Astrocyte (in vitro differentiated cells and primary cell): ENCODE measurements at regions not wholly inside any gene's neighbourhood (a gene's known extent, or its start where the extent isn't known, plus 50 kb on each side); places are given as distances from the start of the nearest gene placed in this dataset.

Source experiments
- EZH2 ChIP-seq: IDR thresholded peaks from 2 replicates; pipeline ENCODE4 v1.6.1; 2012; ENCODE audit warnings: mild to moderate bottlenecking, low read length, inconsistent platforms; ENCODE audit not compliant: insufficient read depth
- TF ChIP-seq, protein P1 (sequence below): IDR thresholded peaks from 2 replicates; pipeline ENCODE4 v1.5.1; 2011; ENCODE audit warnings: low read depth, mild to moderate bottlenecking, inconsistent platforms, low read length, moderate library complexity; ENCODE audit not compliant: insufficient read depth

- TF ChIP-seq EZH2 = no peak
- TF ChIP-seq, protein P1, sequence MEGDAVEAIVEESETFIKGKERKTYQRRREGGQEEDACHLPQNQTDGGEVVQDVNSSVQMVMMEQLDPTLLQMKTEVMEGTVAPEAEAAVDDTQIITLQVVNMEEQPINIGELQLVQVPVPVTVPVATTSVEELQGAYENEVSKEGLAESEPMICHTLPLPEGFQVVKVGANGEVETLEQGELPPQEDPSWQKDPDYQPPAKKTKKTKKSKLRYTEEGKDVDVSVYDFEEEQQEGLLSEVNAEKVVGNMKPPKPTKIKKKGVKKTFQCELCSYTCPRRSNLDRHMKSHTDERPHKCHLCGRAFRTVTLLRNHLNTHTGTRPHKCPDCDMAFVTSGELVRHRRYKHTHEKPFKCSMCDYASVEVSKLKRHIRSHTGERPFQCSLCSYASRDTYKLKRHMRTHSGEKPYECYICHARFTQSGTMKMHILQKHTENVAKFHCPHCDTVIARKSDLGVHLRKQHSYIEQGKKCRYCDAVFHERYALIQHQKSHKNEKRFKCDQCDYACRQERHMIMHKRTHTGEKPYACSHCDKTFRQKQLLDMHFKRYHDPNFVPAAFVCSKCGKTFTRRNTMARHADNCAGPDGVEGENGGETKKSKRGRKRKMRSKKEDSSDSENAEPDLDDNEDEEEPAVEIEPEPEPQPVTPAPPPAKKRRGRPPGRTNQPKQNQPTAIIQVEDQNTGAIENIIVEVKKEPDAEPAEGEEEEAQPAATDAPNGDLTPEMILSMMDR = no peak
Observed at GRCh38 chr14:78043349-78043748, 126.8 kb upstream of the NRXN3 start.
